Pancreas (tissue), 10 donors: ENCODE measurements at regions not wholly inside any gene's neighbourhood (a gene's known extent, or its start where the extent isn't known, plus 50 kb on each side); places are given as distances from the start of the nearest gene placed in this dataset.

Experiments
- ATAC-seq, 4 donors: fragments of 200-7000 bp; cut with Tn5 transposase; one replicate each; pipeline versions ENCODE4 v1.8.0 to v1.9.1; 2020; ENCODE audit warnings: mild to moderate bottlenecking in 4 of 4, moderate library complexity in 4 of 4
- DNase-seq, 6 donors: peaks; one replicate each; pipeline ENCODE4 v3.0.0-alpha.2; 2020
- FAIRE-seq: peaks from 2 replicates; lab custom pipeline; 2012; peaks lifted over from hg19 to GRCh38; lab: Jason Lieb, UNC
- H3K27ac ChIP-seq, 4 donors: fragments of 200-600 bp; sonication (generic); 1 replicate in 3 of 4; 2 replicates in 1 of 4; pipeline versions ENCODE4 v1.5.0 to v1.8.0; 2020
- H3K27me3 ChIP-seq, 4 donors: fragments of 200-600 bp; one replicate each; pipeline ENCODE4 v1.8.0; 2021
- H3K36me3 ChIP-seq, 3 donors: fragments of 200-600 bp; sonication (generic) in 1 of 3; one replicate each; pipeline versions ENCODE4 v1.5.0 to v1.8.0; 2020 to 2021
- H3K4me1 ChIP-seq, 3 donors: fragments of 200-600 bp; one replicate each; pipeline ENCODE4 v1.8.0; 2021
- H3K4me3 ChIP-seq, 4 donors: fragments of 200-600 bp; sonication (generic) in 2 of 4; one replicate each; pipeline versions ENCODE4 v1.5.0 to v1.8.0; 2020 to 2021
- H3K9me3 ChIP-seq, 4 donors: fragments of 200-600 bp; one replicate each; pipeline ENCODE4 v1.8.0; 2021
- CTCF ChIP-seq, 4 donors: fragments of 200-600 bp; sonication (generic) in 3 of 4; IDR thresholded peaks; one replicate each; pipeline versions ENCODE4 v1.5.0 to v1.8.0; 2021; ENCODE audit warnings: antibody characterized with exemption in 4 of 4
- WGBS, 2 donors: extraction: QIAGEN DNeasy Blood & Tissue Kit; methylation state at CpG; one replicate each; pipeline ENCODE4 v1.1.7; 2013; 5-methylcytosine and 5-hydroxymethylcytosine counted together
- intact Hi-C, 3 donors: fragments of 100-400 bp; cut with DNase I; formaldehyde crosslinking; loops; one replicate each; pipeline versions ENCODE4 v1.11.1 to v1.14.2; 2022
- donor health status: healthy with polysubstance abuse.
- donor health status: DM: no; HTN: no; CAD: no; lungs with moderate emphysema.
- donor health status: DM: no; HTN: no; CAD: no.
- donor health status: control.
- donor health status: control.
- donor health status: Bipolar disorder and iron deficiency.
- donor health status: DM: yes; HTN: yes; CAD: no.
- donor health status: DM: no; HTN: no; CAD: no.
- donor health status: DM: no; HTN: no; CAD: no.
- donor health status: DM: yes; HTN: yes; CAD: no.

- ATAC-seq = no peak
- intact Hi-C loops = no loop called here
- no peaks in the 10 kb centered on the region for H3K36me3 ChIP-seq
- 64 to 74% methylated on average over 5 of the region's 5 CpGs for WGBS, 2 donors
- no peaks in the 10 kb centered on the region for H3K4me1 ChIP-seq
- no peak overlapping the region for H3K4me3 ChIP-seq
- H3K27ac ChIP-seq = no peak overlapping the region
- no peaks in the 10 kb centered on the region for H3K27me3 ChIP-seq
- no peak for DNase-seq
- no peaks in the 10 kb centered on the region for H3K9me3 ChIP-seq
- FAIRE-seq = no peak
- no peak for TF ChIP-seq CTCF (IDR thresholded peaks at IDR 0.05)
These were observed 462.1 kb upstream of the NR2F2 start for GRCh38 chr15:95868450-95868849.

DNA sequence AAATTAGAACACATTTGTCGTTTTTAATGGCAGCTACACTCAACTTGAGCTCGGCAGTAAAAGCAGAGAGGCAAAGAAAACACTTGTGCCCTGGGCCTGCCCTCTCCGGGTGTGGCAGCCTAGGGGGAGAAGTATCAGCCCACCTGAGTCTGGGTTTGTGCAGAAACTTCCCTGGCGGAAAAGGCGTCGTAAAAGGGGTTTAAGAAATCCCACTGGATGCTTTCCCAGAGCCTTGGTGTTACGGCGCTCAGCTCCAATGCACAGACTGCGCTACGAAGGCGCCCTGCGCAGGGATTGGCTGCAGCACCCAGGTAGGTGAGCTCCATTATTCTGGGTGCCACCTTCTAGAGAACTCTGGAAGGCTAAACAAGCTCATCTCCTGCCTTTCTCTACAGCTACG, 461.5 kb upstream of the NR2F2 start:
- FAIRE-seq = no peak
- Histone ChIP-seq H3K36me3 (no peaks in the 10 kb centered on the region), H3K9me3 (no peaks in the 10 kb centered on the region), H3K4me1 (no peaks in the 10 kb centered on the region), H3K27ac (no peak overlapping the region), H3K27me3 (no peaks in the 10 kb centered on the region), H3K4me3 (no peak overlapping the region)
- ATAC-seq = no peak
- 75 to 83% methylated on average over 13 of the region's 13 CpGs for WGBS, 2 donors
- no peak for DNase-seq
- no peak for TF ChIP-seq CTCF (IDR thresholded peaks at IDR 0.05)
- intact Hi-C loops = no loop called here

DNA sequence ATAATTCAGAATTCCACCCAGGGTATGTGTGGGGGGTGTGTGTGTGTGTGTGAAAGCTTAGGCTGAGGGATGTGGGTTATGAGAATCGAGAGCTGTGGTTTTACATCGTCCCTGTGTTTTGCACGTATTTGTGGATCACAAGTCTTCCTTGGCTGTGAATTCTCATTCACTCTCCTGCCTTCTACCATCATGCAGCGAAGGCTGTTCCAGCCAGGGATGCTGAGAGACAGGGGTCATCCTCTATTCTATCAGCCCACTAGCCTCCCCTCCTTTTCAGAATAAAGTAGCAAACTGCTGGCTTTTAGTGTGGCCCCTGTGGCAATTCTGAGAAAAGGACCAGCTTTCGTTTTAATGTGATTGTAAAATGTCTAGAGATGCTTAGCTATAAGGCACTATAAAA, 460.6 kb upstream of the NR2F2 start:
- H3K9me3 ChIP-seq = no peaks in the 10 kb centered on the region
- DNase-seq (no peak), FAIRE-seq (no peak), ATAC-seq (no peak)
- H3K36me3 ChIP-seq = no peaks in the 10 kb centered on the region
- WGBS, 2 donors = 54 to 78% methylated on average over 5 of the region's 5 CpGs
- TF ChIP-seq CTCF (IDR thresholded peaks at IDR 0.05) = no peak
- H3K27ac ChIP-seq = no peak overlapping the region
- no peak overlapping the region for H3K4me3 ChIP-seq
- no peaks in the 10 kb centered on the region for H3K4me1 ChIP-seq
- no peaks in the 10 kb centered on the region for H3K27me3 ChIP-seq
- intact Hi-C loops = no loop called here

GRCh38 chr15:95872366-95872771, 458.1 kb upstream of the NR2F2 start:
- ATAC-seq (no peak), DNase-seq (no peak), FAIRE-seq (no peak)
- TF ChIP-seq CTCF (IDR thresholded peaks at IDR 0.05) = no peak
- WGBS, 2 donors = 58 to 79% methylated on average over 3 of the region's 3 CpGs
- intact Hi-C loops = no loop called here
- no peaks in the 10 kb centered on the region for H3K9me3 ChIP-seq
- H3K27me3 ChIP-seq = no peaks in the 10 kb centered on the region
- no peak overlapping the region for H3K27ac ChIP-seq
- no peaks in the 10 kb centered on the region for H3K36me3 ChIP-seq
- H3K4me1 ChIP-seq = no peaks in the 10 kb centered on the region
- no peak overlapping the region for H3K4me3 ChIP-seq

DNA sequence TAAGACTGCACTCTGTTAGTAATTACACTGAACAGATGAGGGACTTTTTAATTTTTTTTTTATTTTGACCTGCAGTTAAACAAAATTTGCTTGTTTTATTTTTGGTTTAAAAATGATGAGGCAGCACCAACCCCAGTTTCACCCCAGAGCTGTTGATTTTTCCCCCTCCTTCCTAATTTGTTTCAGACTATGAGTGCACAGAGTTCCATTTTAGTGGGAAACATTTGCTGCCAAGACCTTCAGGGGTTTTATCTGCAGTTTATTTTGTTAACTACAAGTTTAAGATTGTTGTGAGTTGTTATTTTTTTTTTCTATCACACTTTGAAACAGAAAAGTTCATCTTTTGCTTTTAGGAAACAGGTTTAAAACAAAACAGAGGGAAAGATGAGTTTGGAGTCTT, 455.9 kb upstream of the NR2F2 start:
- ATAC-seq = no peak
- H3K27ac ChIP-seq = no peak overlapping the region

More for the DNA sequence above, 455.9 kb upstream of the NR2F2 start:
- TF ChIP-seq CTCF (IDR thresholded peaks at IDR 0.05) = no peak
- Histone ChIP-seq H3K9me3 (no peaks in the 10 kb centered on the region), H3K36me3 (no peaks in the 10 kb centered on the region), H3K27me3 (no peaks in the 10 kb centered on the region), H3K4me1 (no peaks in the 10 kb centered on the region), H3K4me3 (no peak overlapping the region)
- FAIRE-seq = no peak
- intact Hi-C loops = no loop called here
- no peak for DNase-seq
